NCI-H446 (cell line): ENCODE measurements at regions not wholly inside any gene's neighbourhood (a gene's known extent, or its start where the extent isn't known, plus 50 kb on each side); places are given as distances from the start of the nearest gene placed in this dataset.

ENCODE experiments used
- DNase-seq, 2 experiments: peaks; one replicate each; lab custom pipeline; 2025; lab: John Stamatoyannopoulos, UW

DNA sequence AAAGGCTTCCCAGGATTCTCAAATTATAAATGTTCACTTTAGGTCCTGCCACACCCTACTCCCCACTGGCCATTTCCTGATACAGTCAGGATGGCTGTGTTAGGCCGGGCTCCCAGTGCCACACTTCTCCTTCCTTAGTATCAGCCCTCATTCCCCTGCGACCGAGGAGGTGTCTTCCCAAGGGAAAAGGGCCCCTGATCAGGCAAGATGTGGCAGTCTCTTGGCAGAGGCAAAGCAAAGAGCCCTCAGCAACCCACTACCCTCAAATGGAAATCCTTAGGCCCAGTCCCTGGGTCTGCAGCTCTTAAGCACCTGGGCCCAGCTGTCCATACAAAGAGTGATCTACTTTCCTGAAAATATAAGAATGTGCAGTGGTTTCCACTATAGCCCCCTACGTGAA, 96.5 kb upstream of the VASH1 start:
- DNase-seq = no peak

DNA sequence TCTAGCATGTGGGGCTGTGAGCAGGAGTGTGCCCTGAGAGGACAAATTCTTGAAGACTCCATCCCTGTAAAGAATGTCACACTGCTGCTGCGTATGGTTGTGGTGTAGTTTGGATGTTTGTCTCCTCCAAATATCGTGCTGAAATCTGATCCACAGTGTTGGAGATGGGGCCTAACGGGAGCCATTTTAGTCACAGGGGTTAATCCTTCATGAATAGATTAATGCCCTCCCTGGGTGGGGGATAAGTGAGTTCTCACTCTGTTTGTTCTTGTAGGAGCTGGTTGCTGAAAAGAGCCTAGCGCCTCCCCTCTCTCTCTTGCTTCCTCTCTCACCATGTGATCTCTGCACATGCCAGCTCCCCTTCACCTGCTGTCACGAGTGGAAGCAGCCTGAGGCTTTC, 94.5 kb upstream of the VASH1 start:
- no peak for DNase-seq

- no peak for DNase-seq
Observed at GRCh38 chr14:76669770-76670169, 91.5 kb upstream of the VASH1 start.

- no peak for DNase-seq
Observed at GRCh38 chr14:76672123-76672522, 89.1 kb upstream of the VASH1 start.

DNA sequence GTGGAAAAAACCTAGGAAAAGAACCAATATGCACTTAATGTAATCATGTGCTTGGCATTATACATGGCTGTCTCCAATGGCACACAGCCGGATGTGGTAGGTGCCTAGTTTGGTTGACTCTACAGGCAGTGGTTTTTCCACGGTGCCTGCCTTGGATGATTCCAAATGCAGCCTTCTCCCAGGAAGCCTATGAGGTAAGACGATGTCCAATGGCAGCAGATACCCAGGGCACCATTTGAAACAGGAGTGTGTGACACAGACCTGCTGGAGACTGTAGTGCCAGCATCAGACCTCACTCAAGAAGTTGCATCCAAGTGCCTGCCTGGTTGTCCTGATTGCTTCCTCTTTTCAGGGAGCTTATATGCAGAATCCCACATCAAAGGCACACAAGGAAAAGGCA, 88.0 kb upstream of the VASH1 start:
- no peak for DNase-seq

DNA sequence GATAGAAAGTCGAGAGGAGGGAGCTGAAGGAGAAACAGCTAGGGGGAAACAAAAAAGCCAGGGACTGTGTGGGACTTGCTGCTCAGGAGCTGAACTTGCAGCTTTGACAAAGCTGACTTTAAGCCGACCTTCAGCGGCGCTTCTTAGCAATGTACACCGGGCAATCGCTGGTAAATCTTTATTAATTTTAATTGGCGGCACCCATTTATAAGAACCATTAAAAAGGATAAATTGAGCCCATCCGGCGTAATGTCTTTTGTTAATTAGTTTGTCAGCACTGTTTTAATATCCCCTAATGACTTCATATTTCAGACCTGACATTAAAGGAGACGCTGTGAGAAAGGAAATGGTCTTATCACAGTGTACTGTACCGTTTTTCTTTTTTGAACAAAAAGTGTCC, 86.2 kb upstream of the VASH1 start:
- no peak for DNase-seq

- no peak for DNase-seq
Observed at GRCh38 chr14:76676539-76676938, 84.7 kb upstream of the VASH1 start.

GRCh38 chr14:76677534-76678145, 83.6 kb upstream of the VASH1 start:
- no peak for DNase-seq

GRCh38 chr14:76678244-76678800, 82.9 kb upstream of the VASH1 start:
- no peak for DNase-seq

GRCh38 chr14:76682367-76682766, 78.9 kb upstream of the VASH1 start:
- no peak for DNase-seq

DNA sequence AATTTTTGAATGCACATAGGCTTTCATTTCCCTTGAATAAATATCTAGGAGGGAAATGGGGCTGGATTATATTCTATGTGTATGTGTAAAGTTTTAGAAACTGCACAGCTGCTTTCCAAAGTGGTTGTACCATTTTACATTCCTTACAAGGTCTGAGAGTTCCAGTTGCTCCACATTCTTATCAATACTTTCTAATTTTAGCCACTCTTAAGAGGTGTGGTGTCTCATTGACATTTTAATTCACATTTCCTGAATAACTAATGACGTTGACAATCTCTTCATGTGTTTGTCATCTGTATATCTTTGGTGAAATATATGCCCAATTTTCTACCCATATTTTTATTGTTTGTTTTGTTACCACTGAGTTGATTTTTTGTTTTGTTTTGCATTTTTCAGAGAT, 74.6 kb upstream of the VASH1 start:
- no peak for DNase-seq

DNA sequence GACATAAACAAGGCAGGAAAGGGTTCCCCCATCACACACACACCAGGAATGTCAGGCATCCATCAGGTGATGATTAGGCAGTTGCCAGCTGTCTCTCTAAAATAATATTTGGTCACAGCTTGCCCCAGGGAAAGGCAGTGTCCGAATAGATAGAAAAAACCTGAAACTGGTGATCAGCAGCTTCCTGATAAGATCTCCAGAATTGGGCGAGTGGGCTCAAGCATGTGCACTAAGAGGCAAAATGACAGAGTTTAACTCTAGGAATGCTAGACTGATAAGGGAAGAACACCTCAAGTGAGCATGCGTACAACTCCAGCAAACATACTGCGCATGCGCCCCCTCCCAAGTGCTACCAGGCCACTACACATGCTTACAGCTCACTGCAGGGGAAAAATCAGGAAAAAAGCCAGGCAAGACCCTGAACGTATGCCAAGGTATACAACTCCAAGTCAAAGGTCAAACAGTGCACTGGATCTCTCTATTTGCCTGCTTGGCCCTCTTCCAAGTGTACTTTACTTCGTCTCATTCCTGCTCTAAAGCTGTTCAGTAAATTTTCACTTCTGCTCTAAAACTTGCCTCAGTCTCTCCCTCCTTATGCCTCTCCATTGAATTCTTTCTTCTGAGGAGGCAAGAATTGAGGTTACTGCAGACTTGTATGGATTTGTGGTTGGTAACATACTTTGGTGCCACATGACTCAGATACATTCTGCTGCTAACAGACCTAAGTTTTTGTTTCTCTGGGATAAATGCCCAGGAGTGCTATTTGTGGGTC, 73.5 kb upstream of the VASH1 start:
- DNase-seq = no peak

DNA sequence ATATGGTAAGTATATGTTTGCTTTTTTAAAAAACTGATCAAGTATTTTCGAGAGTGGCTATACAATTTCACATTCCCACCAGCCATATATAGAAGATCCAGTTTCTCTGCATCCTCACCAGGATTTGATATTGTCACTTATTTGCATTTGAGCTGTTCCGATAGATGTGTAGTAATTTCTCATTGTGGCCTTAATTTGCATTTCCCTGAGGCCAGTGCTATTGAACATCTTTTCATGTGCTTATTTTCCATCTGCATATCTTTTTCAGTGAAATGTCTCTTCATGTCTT, 72.9 kb upstream of the VASH1 start:
- no peak for DNase-seq

DNA sequence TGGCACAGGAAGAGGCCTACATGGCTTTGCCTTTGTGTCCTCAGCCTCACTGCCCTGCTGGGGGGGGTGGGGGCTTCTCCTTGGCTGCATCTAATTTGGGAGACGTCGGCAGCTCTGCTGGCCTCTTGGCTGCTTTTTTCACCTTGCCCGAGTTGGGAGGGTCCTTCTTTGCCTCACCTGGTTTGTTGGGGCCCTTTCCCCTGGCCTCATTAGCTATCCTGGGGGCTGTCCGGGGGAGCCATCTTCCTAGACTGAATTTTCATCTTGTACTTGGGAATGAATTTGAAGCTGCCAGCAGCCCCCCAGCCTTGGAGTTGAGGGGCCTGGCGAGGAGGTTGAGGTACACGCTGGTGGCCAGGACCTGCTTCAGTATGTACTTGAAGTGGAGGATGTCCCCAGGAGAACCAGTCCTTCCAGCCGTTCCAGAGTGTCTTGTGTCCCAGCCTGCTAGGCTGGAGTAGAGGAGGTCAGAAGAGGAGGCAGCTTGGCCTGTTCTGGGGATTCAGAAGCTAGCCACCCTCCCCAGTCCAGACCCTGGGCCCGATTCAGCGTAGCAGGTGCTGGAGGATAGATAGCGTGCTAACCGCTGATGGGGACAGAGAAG, 70.7 kb upstream of the VASH1 start:
- no peak for DNase-seq

- no peak for DNase-seq
Observed at GRCh38 chr14:76694106-76694505, 67.2 kb upstream of the VASH1 start.

DNA sequence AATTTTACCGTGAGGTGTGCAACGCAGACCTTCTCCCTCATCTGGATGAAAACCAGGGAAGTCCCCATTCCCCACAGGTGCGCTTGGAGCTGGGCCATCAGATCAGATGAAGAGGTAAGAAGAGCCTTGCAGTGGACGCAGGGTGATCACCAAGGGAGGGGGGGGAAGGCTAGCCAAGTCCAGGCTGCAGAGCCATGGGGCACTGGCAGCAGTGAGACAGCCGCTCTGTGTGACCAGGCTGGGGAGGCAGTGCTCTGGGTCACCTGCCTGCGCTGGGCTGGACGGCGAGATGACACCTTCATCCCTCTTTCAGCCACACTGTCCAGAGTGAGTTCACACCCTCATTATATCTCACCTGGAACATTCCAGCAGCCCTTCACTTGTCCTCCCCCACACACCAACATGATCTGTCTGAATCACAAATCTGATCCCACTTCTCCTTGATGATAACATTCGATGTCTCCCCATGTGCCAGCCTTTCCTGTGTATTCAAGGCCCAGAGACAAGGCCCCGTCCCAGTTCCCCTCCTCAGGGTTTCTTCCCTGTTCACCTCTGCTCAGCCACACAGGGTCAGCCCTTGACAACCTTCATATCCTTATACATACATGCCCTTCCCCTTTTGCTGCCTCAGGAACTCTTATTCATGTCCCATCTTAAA, 65.9 kb upstream of the VASH1 start:
- no peak for DNase-seq

GRCh38 chr14:76696361-76696760, 64.9 kb upstream of the VASH1 start:
- no peak for DNase-seq

GRCh38 chr14:76696791-76697190, 64.5 kb upstream of the VASH1 start:
- no peak for DNase-seq

GRCh38 chr14:76697246-76697905, 63.9 kb upstream of the VASH1 start:
- DNase-seq = no peak

- no peak for DNase-seq
Observed at GRCh38 chr14:76698191-76698590, 63.1 kb upstream of the VASH1 start.

- DNase-seq = no peak
Observed at GRCh38 chr14:76698631-76699030, 62.6 kb upstream of the VASH1 start.

DNA sequence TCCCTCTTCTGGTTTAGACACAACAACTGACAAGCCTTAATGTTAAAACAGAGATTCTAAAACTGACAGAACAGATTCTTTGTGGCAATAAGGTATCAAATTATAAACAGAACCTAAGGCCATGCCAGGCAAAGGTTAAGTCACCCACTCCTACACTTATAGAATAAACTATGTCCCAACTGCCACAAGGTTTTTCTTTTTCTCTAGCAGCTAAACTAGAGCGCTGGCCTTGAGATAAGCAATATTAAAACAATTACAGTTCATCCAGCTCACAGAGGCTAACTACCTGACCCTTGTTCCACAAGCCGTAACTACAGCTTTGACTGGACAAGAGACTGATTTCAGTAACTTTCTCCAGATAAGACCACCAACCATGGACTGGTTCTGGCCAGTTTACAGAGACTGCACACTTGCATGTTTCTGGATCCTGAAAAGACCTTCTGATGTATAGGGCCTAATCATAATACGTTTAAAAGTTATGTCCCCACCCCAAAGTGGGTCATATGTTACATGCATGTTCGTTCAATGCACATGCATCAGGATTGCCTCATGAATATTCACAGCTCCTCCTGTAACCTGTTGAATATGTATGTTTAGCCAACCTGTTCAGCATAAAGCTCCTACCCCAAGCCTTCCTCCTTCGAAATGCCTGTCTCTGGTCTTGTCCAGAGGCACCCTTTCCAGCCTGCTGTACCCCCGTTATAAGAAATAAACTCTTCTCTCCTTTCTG, 61.9 kb upstream of the VASH1 start:
- no peak for DNase-seq
